ENCODE measurements at regions not wholly inside any gene's neighbourhood (a gene's known extent, or its start where the extent isn't known, plus 50 kb on each side); places are given as distances from the start of the nearest gene placed in this dataset.

DNA sequence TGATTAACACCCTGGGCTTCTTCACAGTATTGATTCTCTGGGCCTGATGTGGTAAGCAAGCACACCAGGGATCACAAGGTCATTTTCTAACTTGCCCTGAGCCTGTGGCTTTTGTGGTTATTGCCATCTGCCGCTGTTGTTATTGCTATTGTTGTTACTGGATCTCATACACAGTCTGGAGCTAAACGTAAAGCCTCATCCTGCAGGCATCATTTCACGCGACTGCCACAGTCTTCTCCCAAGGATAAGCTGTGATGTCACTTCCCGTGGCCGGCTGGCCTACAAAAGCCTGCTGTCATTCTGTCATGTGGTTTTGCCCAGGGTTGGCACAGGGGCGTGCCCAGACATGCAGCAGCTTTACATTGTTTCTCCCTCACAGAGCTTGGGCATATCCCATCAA, 154.0 kb upstream of the GPR12 start:
- TF ChIP-seq, protein P1, sequence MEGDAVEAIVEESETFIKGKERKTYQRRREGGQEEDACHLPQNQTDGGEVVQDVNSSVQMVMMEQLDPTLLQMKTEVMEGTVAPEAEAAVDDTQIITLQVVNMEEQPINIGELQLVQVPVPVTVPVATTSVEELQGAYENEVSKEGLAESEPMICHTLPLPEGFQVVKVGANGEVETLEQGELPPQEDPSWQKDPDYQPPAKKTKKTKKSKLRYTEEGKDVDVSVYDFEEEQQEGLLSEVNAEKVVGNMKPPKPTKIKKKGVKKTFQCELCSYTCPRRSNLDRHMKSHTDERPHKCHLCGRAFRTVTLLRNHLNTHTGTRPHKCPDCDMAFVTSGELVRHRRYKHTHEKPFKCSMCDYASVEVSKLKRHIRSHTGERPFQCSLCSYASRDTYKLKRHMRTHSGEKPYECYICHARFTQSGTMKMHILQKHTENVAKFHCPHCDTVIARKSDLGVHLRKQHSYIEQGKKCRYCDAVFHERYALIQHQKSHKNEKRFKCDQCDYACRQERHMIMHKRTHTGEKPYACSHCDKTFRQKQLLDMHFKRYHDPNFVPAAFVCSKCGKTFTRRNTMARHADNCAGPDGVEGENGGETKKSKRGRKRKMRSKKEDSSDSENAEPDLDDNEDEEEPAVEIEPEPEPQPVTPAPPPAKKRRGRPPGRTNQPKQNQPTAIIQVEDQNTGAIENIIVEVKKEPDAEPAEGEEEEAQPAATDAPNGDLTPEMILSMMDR (IDR thresholded peaks at IDR 0.05) = no peak
- no peak overlapping the region for H3K4me3 ChIP-seq
- intact Hi-C loops (cut with DNase I) = no loop called here
- no peaks in the 10 kb centered on the region for H3K27me3 ChIP-seq
- no peak overlapping the region for H3K27ac ChIP-seq
- H3K4me1 ChIP-seq = no peaks in the 10 kb centered on the region
- no peaks in the 10 kb centered on the region for H3K36me3 ChIP-seq
- no peaks in the 10 kb centered on the region for H3K9me3 ChIP-seq
- no peak for DNase-seq (ENCODE audit: low spot score in 2 of 2)

GRCh38 chr13:26914148-26914547, 153.6 kb upstream of the GPR12 start:
- Histone ChIP-seq H3K4me1 (no peaks in the 10 kb centered on the region), H3K36me3 (no peaks in the 10 kb centered on the region), H3K9me3 (no peaks in the 10 kb centered on the region), H3K27ac (no peak overlapping the region), H3K4me3 (no peak overlapping the region), H3K27me3 (no peaks in the 10 kb centered on the region)
- intact Hi-C loops (cut with DNase I) = no loop called here
- DNase-seq (ENCODE audit: low spot score in 2 of 2) = no peak
- TF ChIP-seq, protein P1 (IDR thresholded peaks at IDR 0.05) = no peak

DNA sequence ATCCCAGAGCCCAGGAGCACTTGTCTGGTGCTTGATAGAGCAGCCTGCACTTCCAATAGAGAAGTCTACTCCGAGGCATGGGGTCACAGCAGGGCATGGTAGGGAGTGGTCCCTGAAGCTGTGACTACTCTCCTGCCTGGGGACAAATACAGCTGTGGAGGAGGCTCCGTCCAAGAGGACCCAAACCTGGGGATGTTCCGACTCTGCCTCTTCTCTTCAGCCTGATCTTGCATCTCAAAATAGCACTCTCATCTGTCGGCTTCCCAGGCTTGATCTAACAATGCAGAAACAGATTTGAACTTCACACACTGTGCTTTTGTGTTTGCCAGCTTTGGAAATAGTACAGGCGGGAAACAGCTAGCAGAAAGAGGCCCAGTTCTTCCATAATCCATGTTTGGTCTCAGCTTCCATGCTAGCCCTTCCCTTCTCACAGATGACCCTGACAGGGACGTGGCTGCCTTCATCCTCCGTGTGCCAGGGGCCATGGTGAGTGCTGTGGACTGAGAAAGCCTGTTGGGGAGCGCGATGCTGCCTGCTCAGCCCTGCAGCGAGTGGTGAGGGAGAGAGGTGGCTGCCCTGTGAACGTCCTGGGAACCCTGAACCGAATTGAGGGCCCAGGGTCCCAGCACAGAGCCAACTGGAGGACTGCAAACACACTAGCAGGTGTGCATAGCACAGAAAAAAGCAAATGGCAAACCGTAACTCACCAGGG, 150.3 kb upstream of the GPR12 start:
- Histone ChIP-seq H3K27ac (no peak overlapping the region), H3K27me3 (no peaks in the 10 kb centered on the region), H3K36me3 (no peaks in the 10 kb centered on the region), H3K4me3 (no peak overlapping the region), H3K9me3 (no peaks in the 10 kb centered on the region), H3K4me1 (no peaks in the 10 kb centered on the region)
- DNase-seq (ENCODE audit: low spot score in 2 of 2) = peak in 1 of 2 donors; percentile 30
- intact Hi-C loops (cut with DNase I) = no loop called here
- TF ChIP-seq, protein P1 (IDR thresholded peaks at IDR 0.05) = no peak

DNA sequence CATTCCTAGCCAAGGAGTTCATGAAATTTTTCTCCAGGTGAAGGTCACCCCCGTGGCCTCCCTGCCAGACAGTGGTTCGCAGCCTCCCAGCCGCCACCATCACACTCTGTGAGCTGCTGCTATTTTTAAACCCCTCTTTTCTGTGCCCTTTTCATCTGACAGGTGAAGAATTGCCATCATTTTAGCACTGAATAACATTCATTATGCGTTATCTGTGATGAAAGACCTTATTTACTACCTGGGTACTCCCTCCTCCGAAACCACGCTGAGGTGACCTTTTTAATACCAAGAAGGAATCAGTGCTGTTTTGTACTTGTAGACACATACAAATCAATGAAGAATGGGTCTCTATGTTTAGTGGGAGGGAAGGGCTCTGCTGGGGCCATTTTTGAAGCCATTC, 148.9 kb upstream of the GPR12 start:
- Histone ChIP-seq H3K36me3 (no peaks in the 10 kb centered on the region), H3K4me1 (no peaks in the 10 kb centered on the region), H3K27me3 (no peaks in the 10 kb centered on the region), H3K9me3 (no peaks in the 10 kb centered on the region), H3K27ac (no peak overlapping the region), H3K4me3 (no peak overlapping the region)
- DNase-seq (ENCODE audit: low spot score in 2 of 2) = no peak
- intact Hi-C loops (cut with DNase I) = no loop called here
- TF ChIP-seq, protein P1 (IDR thresholded peaks at IDR 0.05) = no peak

DNA sequence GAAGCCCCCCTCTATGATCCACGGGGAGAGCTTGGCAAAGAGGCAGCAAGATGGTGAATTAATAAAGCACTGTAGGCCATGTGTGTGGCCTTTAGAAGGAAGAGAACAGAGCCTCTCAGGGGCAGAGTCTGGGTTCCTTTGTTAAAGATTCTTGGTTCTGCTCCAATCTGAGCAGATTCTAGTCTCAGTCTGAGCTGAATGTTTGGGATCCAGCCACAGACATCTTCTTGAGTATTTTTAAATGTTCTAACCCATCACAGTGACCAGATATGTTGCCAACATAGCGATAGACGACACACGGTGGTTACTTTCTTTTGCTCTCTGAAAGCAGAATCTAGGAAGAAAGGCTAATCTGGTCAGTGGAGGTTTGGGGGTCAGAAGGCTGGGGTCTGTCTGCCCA, 147.5 kb upstream of the GPR12 start:
- TF ChIP-seq, protein P1 (IDR thresholded peaks at IDR 0.05) = no peak
- H3K4me3 ChIP-seq = no peak overlapping the region
- DNase-seq (ENCODE audit: low spot score in 2 of 2) = no peak
- H3K36me3 ChIP-seq = no peaks in the 10 kb centered on the region
- no peaks in the 10 kb centered on the region for H3K27me3 ChIP-seq
- intact Hi-C loops (cut with DNase I) = no loop called here
- H3K4me1 ChIP-seq = no peaks in the 10 kb centered on the region
- H3K9me3 ChIP-seq = no peaks in the 10 kb centered on the region
- no peak overlapping the region for H3K27ac ChIP-seq

GRCh38 chr13:26899202-26899601, 138.6 kb upstream of the GPR12 start:
- no peak overlapping the region for H3K27ac ChIP-seq
- H3K4me1 ChIP-seq = no peaks in the 10 kb centered on the region
- no peak for DNase-seq (ENCODE audit: low spot score in 2 of 2)
- TF ChIP-seq, protein P1 (IDR thresholded peaks at IDR 0.05) = no peak
- no peaks in the 10 kb centered on the region for H3K27me3 ChIP-seq
- intact Hi-C loops (cut with DNase I) = no loop called here
- H3K36me3 ChIP-seq = no peaks in the 10 kb centered on the region
- H3K9me3 ChIP-seq = no peaks in the 10 kb centered on the region
- H3K4me3 ChIP-seq = no peak overlapping the region
